NCI-H526 treated with DMSO at 0.1 percent for 48 hours (cell line): ENCODE measurements at regions not wholly inside any gene's neighbourhood (a gene's known extent, or its start where the extent isn't known, plus 50 kb on each side); places are given as distances from the start of the nearest gene placed in this dataset.
"Not testable (repeated sequence)": the region's sequence is repeated elsewhere in the genome, so short reads cannot be mapped to it uniquely, and the experiment has no call there.

Source experiments
- DNase-seq: peaks from one replicate; lab custom pipeline; 2025; lab: John Stamatoyannopoulos, UW

- DNase-seq = no peak
Observed at GRCh38 chr2:64795024-64795592, 141.4 kb upstream of the SERTAD2 start.

GRCh38 chr2:64796926-64797325 is 143.2 kb upstream of the SERTAD2 start:
- no peak for DNase-seq

GRCh38 chr2:64797881-64798575 is 144.3 kb upstream of the SERTAD2 start:
- no peak for DNase-seq

- DNase-seq = no peak
Observed at GRCh38 chr2:64799592-64800252, 146.0 kb upstream of the SERTAD2 start.

- DNase-seq = no peak
Observed at GRCh38 chr2:64803776-64804175, 150.1 kb upstream of the SERTAD2 start.

GRCh38 chr2:64804651-64805050 is 150.9 kb upstream of the SERTAD2 start:
- DNase-seq = no peak

GRCh38 chr2:64807417-64807816 is 153.7 kb upstream of the SERTAD2 start:
- DNase-seq = no peak

GRCh38 chr2:64808092-64808491 is 154.4 kb upstream of the SERTAD2 start:
- DNase-seq = peak; percentile 86

- DNase-seq = no peak
Observed at GRCh38 chr2:64808754-64809153, 155.0 kb upstream of the SERTAD2 start.

- DNase-seq = no peak
Observed at GRCh38 chr2:64809216-64809615, 155.5 kb upstream of the SERTAD2 start.

GRCh38 chr2:64812285-64812684 is 158.6 kb upstream of the SERTAD2 start:
- DNase-seq = no peak

GRCh38 chr2:64814007-64814406 is 160.3 kb upstream of the SERTAD2 start:
- DNase-seq = no peak

- not testable (repeated sequence) for DNase-seq
Observed at GRCh38 chr2:64816526-64816925, 162.8 kb upstream of the SERTAD2 start.

GRCh38 chr2:64817453-64817852 is 163.7 kb upstream of the SERTAD2 start:
- DNase-seq = no peak

GRCh38 chr2:64818664-64819060 is 164.9 kb upstream of the SERTAD2 start:
- DNase-seq = no peak

- DNase-seq = no peak
Observed at GRCh38 chr2:64819361-64819760, 165.6 kb upstream of the SERTAD2 start.

- DNase-seq = no peak
Observed at GRCh38 chr2:64819774-64820688, 166.3 kb upstream of the SERTAD2 start.

GRCh38 chr2:64820901-64821300 is 167.2 kb upstream of the SERTAD2 start:
- no peak for DNase-seq

- no peak for DNase-seq
Observed at GRCh38 chr2:64823794-64824193, 165.4 kb upstream of the SLC1A4 start.

- no peak for DNase-seq
Observed at GRCh38 chr2:64825831-64826491, 163.2 kb upstream of the SLC1A4 start.

- DNase-seq = no peak
Observed at GRCh38 chr2:64826703-64827102, 162.5 kb upstream of the SLC1A4 start.

- no peak for DNase-seq
Observed at GRCh38 chr2:64828261-64828660, 160.9 kb upstream of the SLC1A4 start.
